H1 (cell line): ENCODE measurements at regions not wholly inside any gene's neighbourhood (a gene's known extent, or its start where the extent isn't known, plus 50 kb on each side); places are given as distances from the start of the nearest gene placed in this dataset.

Experiments
- CTCF ChIA-PET: fragments of 300-600 bp; sonication (Branson Sonifier 250); formaldehyde crosslinking; loops from one replicate; lab custom pipeline; 2021; ENCODE audit not compliant: partially characterized antibody; lab: Charles Lee
- POLR2A ChIA-PET: fragments of 300-600 bp; sonication (Branson Sonifier 250); formaldehyde crosslinking; loops from one replicate; lab custom pipeline; 2021; ENCODE audit warnings: inconsistent platforms; ENCODE audit not compliant: partially characterized antibody; lab: Charles Lee
- DNase-seq, 2 experiments: peaks; one replicate each; pipeline versions ENCODE4 v3.0.0 to v3.0.0-alpha.2; 2010 to 2022; ENCODE audit warnings: low spot score in 2 of 2, low read depth in 1 of 2, mixed read lengths in 1 of 2
- FAIRE-seq: peaks from 2 replicates; lab custom pipeline; 2011; peaks lifted over from hg19 to GRCh38; lab: Jason Lieb, UNC
- H2AFZ ChIP-seq: 2 replicates; pipeline ENCODE4 v1.8.1; 2012; ENCODE audit warnings: low read length, inconsistent platforms
- H2AK5ac ChIP-seq: 2 replicates; pipeline ENCODE4 v1.6.1; 2013; ENCODE audit warnings: low read depth, low read length
- H2BK120ac ChIP-seq: replicated peaks from 2 replicates; pipeline ENCODE3; 2013; ENCODE audit warnings: low read depth, low read length, inconsistent platforms
- H2BK12ac ChIP-seq: 2 replicates; pipeline ENCODE4 v1.6.1; 2013; ENCODE audit warnings: low read depth, low read length
- H2BK15ac ChIP-seq: 2 replicates; pipeline ENCODE4 v1.6.1; 2013; ENCODE audit warnings: low read length
- H2BK20ac ChIP-seq: 2 replicates; pipeline ENCODE4 v1.6.1; 2013; ENCODE audit warnings: low read length
- H2BK5ac ChIP-seq: 2 replicates; pipeline ENCODE4 v1.6.1; 2013; ENCODE audit warnings: low read depth, low read length
- H3K14ac ChIP-seq: 2 replicates; pipeline ENCODE4 v1.6.1; 2013; ENCODE audit warnings: inconsistent platforms; ENCODE audit not compliant: insufficient read length
- H3K18ac ChIP-seq: 2 replicates; pipeline ENCODE4 v1.6.1; 2013; ENCODE audit warnings: low read length; ENCODE audit errors: extremely low read depth
- H3K23ac ChIP-seq: 2 replicates; pipeline ENCODE4 v1.6.1; 2013; ENCODE audit warnings: inconsistent platforms; ENCODE audit not compliant: insufficient read length
- H3K23me2 ChIP-seq: 2 replicates; pipeline ENCODE4 v1.6.1; 2013; ENCODE audit warnings: low read depth, low read length
- H3K27ac ChIP-seq: 2 replicates; pipeline ENCODE4 v1.6.1; 2011; ENCODE audit warnings: low read depth, low read length, inconsistent platforms
- H3K27me3 ChIP-seq, 4 experiments: replicated peaks in 1 of 4; 1 replicate in 1 of 4; 2 replicates in 3 of 4; pipeline versions ENCODE4 v1.6.1 to v1.8.1; 2011 to 2013; ENCODE audit warnings: low read length in 3 of 4, mild to moderate bottlenecking in 3 of 4, inconsistent platforms in 2 of 4, mixed read lengths in 2 of 4, moderate library complexity in 1 of 4; ENCODE audit not compliant: control insufficient read depth in 3 of 4, insufficient read depth in 3 of 4; ENCODE audit errors: extremely low read depth in 1 of 4
- H3K36me3 ChIP-seq, 4 experiments: 2 replicates each; pipeline versions ENCODE4 v1.6.1 to v1.8.1; 2011 to 2013; ENCODE audit warnings: mild to moderate bottlenecking in 4 of 4, low read length in 3 of 4, moderate library complexity in 2 of 4, control low read depth in 1 of 4, inconsistent platforms in 1 of 4; ENCODE audit not compliant: insufficient read depth in 4 of 4, control insufficient read depth in 2 of 4
- H3K4ac ChIP-seq: replicated peaks from 2 replicates; pipeline ENCODE3; 2013; ENCODE audit warnings: low read length, low read depth, mixed read lengths, inconsistent platforms; ENCODE audit not compliant: insufficient read length
- H3K4me1 ChIP-seq, 4 experiments: replicated peaks in 1 of 4; 1 replicate in 1 of 4; 2 replicates in 3 of 4; pipeline versions ENCODE4 v1.6.1 to v1.8.1; 2011 to 2013; ENCODE audit warnings: low read length in 3 of 4, inconsistent platforms in 2 of 4, mixed read lengths in 1 of 4; ENCODE audit not compliant: insufficient read depth in 4 of 4, control insufficient read depth in 3 of 4
- H3K4me2 ChIP-seq, 2 experiments: 2 replicates each; pipeline versions ENCODE4 v1.6.1 to v1.8.1; 2011 to 2013; ENCODE audit warnings: low read depth in 2 of 2, low read length in 2 of 2, control low read depth in 1 of 2, inconsistent platforms in 1 of 2, mild to moderate bottlenecking in 1 of 2; ENCODE audit not compliant: insufficient read depth in 1 of 2
- H3K4me3 ChIP-seq, 4 experiments: fragments of 200-600, 300-600 bp in 1 of 4; sonication (generic), shearing (Covaris generic), sonication (Bioruptor Twin) in 1 of 4; 2 replicates each; pipeline versions ENCODE4 v1.5.1 to v1.8.1; 2011 to 2016; ENCODE audit warnings: low read length in 4 of 4, low read depth in 3 of 4, control low read depth in 2 of 4, inconsistent platforms in 2 of 4, mild to moderate bottlenecking in 2 of 4, mixed read lengths in 1 of 4, moderate library complexity in 1 of 4; ENCODE audit not compliant: insufficient read depth in 2 of 4; ENCODE audit errors: extremely low read depth in 1 of 4
- H3K56ac ChIP-seq: replicated peaks from 2 replicates; pipeline ENCODE3; 2013; ENCODE audit warnings: low read depth, mild to moderate bottlenecking, mixed read lengths, low read length, inconsistent platforms; ENCODE audit not compliant: insufficient read length
- H3K79me1 ChIP-seq: 2 replicates; pipeline ENCODE4 v1.6.1; 2013; ENCODE audit warnings: low read depth, low read length, control low read depth
- H3K79me2 ChIP-seq, 2 experiments: 2 replicates each; pipeline versions ENCODE4 v1.6.1 to v1.8.1; 2012 to 2013; ENCODE audit warnings: low read length in 2 of 2, mild to moderate bottlenecking in 2 of 2, inconsistent platforms in 1 of 2; ENCODE audit not compliant: insufficient read depth in 2 of 2, control insufficient read depth in 1 of 2
- H3K9ac ChIP-seq, 4 experiments: replicated peaks in 1 of 4; 1 replicate in 1 of 4; 2 replicates in 3 of 4; pipeline versions ENCODE4 v1.6.1 to v1.8.1; 2011 to 2013; ENCODE audit warnings: low read depth in 3 of 4, low read length in 3 of 4, control low read depth in 2 of 4, mild to moderate bottlenecking in 2 of 4, moderate library complexity in 2 of 4, inconsistent platforms in 1 of 4; ENCODE audit errors: extremely low read depth in 1 of 4
- H3K9me3 ChIP-seq, 2 experiments: 2 replicates each; pipeline versions ENCODE4 v1.6.1 to v1.8.1; 2012 to 2013; ENCODE audit warnings: mild to moderate bottlenecking in 2 of 2, moderate library complexity in 2 of 2, control low read depth in 1 of 2, inconsistent platforms in 1 of 2, low read depth in 1 of 2, low read length in 1 of 2, mixed read lengths in 1 of 2; ENCODE audit not compliant: insufficient read depth in 2 of 2
- H4K20me1 ChIP-seq, 2 experiments: replicated peaks in 1 of 2; 2 replicates each; pipeline versions ENCODE3 to v1.8.1; 2011 to 2013; ENCODE audit warnings: inconsistent platforms in 2 of 2, low read length in 2 of 2, mild to moderate bottlenecking in 1 of 2; ENCODE audit not compliant: insufficient read depth in 2 of 2, control insufficient read depth in 1 of 2
- H4K5ac ChIP-seq: 2 replicates; pipeline ENCODE4 v1.6.1; 2013; ENCODE audit warnings: low read length, low read depth, mixed read lengths, inconsistent platforms; ENCODE audit not compliant: insufficient read length
- H4K8ac ChIP-seq: 2 replicates; pipeline ENCODE4 v1.8.0; 2013; ENCODE audit warnings: mild to moderate bottlenecking, moderate library complexity, low read length, inconsistent platforms; ENCODE audit not compliant: insufficient read depth; ENCODE audit errors: extremely low read depth
- H4K91ac ChIP-seq: replicated peaks from 2 replicates; pipeline ENCODE3; 2013; ENCODE audit warnings: low read length, mixed read lengths, inconsistent platforms; ENCODE audit not compliant: insufficient read length
- CTCF ChIP-seq, 3 experiments: IDR thresholded peaks; 1 replicate in 2 of 3; 2 replicates in 1 of 3; pipeline versions ENCODE4 v1.5.1 to v1.6.1; 2011; ENCODE audit warnings: low read length in 3 of 3, mild to moderate bottlenecking in 3 of 3, inconsistent platforms in 2 of 3, low read depth in 1 of 3, moderate library complexity in 1 of 3; ENCODE audit not compliant: insufficient read depth in 1 of 3; ENCODE audit errors: control extremely low read depth in 1 of 3
- MAX ChIP-seq: IDR thresholded peaks from 2 replicates; pipeline ENCODE4 v1.6.1; 2012; ENCODE audit warnings: inconsistent platforms
- RAD21 ChIP-seq, 2 experiments: IDR thresholded peaks in 1 of 2; conservative IDR thresholded peaks in 1 of 2; 2 replicates each; pipeline ENCODE4 v1.6.1; 2011; ENCODE audit warnings: low read depth in 2 of 2, low read length in 2 of 2, improper control_type of control experiment in 1 of 2, inconsistent platforms in 1 of 2, mild to moderate bottlenecking in 1 of 2, moderate library complexity in 1 of 2
- WGBS, 2 experiments: shearing (Covaris generic) in 1 of 2; methylation state at CpG; one replicate each; pipeline versions ENCODE4 v1.1.6 to v1.1.7; 2013 to 2015; ENCODE audit warnings: low lambda C conversion rate in 2 of 2, mixed read lengths in 2 of 2, inconsistent platforms in 1 of 2, low coverage in 1 of 2, missing lambda C conversion rate in 1 of 2; ENCODE audit not compliant: insufficient replicate concordance in 2 of 2, insufficient coverage in 1 of 2, insufficient read length in 1 of 2; ENCODE audit errors: extremely low coverage in 1 of 2, missing lambda C conversion rate in 1 of 2; 5-methylcytosine and 5-hydroxymethylcytosine counted together

- no peak overlapping the region for H4K91ac ChIP-seq
- H2BK15ac ChIP-seq: no peak overlapping the region
- no peaks in the 10 kb centered on the region for H3K79me1 ChIP-seq
- no peak overlapping the region for H2BK20ac ChIP-seq
- no peak overlapping the region; the same call in 1 of the 2 replicates for H4K8ac ChIP-seq
- no peak overlapping the region for H2BK120ac ChIP-seq
- no peaks in the 10 kb centered on the region for H4K20me1 ChIP-seq
- peaks cover 0 to 1% (median 0%) of the 10 kb centered on the region in 4 experiments; a peak in 2 of 7 replicates for H3K4me1 ChIP-seq
- H2BK12ac ChIP-seq: no peak overlapping the region
- no peak overlapping the region for H3K23ac ChIP-seq
- CTCF ChIA-PET: interaction anchor here (0.8 to 3.9 kb wide), 18 partner anchors 9 to 493 kb away, joined by 3 to 14 read pairs (median 3); partner anchors contain the start of gene RTL1
- no peaks in the 10 kb centered on the region for H3K9me3 ChIP-seq
- H3K14ac ChIP-seq: no peak overlapping the region
- H3K79me2 ChIP-seq: no peaks in the 10 kb centered on the region
- H3K4me3 ChIP-seq: no peak overlapping the region
- WGBS, 2 experiments: 65% methylated on average over 16 of the region's 18 CpGs; no CpG with 5 or more reads in 1 of the 2 experiments
- POLR2A ChIA-PET: no interaction called here
- 0 out of 2 replicates have a peak overlapping the region, but pooled peaks have one; percentile 15 for H2AFZ ChIP-seq
- no peak overlapping the region for H2BK5ac ChIP-seq
- DNase-seq (peak in 1 of 2 experiments; percentile 80), FAIRE-seq (no peak)
- H3K56ac ChIP-seq: no peak overlapping the region
- H3K27me3 ChIP-seq: no peaks in the 10 kb centered on the region
- H3K36me3 ChIP-seq: no peaks in the 10 kb centered on the region
- no peak overlapping the region; the same call in 1 of the 2 replicates for H3K18ac ChIP-seq
- H3K27ac ChIP-seq: no peak overlapping the region
- TF ChIP-seq CTCF (IDR thresholded peaks at IDR 0.05; ENCODE audit: control extremely low read depth in 1 of 3, insufficient read depth in 1 of 3, low read depth in 1 of 3, low read length in 3 of 3) (peak; percentile 68 to 82 (median 79)), RAD21 (IDR thresholded peaks at IDR 0.05 in 1 of 2, conservative IDR thresholded peaks at IDR 0.05 in 1 of 2; ENCODE audit: low read depth in 2 of 2, low read length in 2 of 2) (peak; percentile 53 to 71), MAX (no peak; the same call in 1 of the 2 replicates)
- no peak overlapping the region for H2AK5ac ChIP-seq
- H3K4me2 ChIP-seq: no peak overlapping the region
- no peak overlapping the region for H3K9ac ChIP-seq
- no peak overlapping the region for H3K4ac ChIP-seq
- no peaks in the 10 kb centered on the region; the same call in 1 of the 2 replicates for H3K23me2 ChIP-seq
- H4K5ac ChIP-seq: no peak overlapping the region
These were observed 180.3 kb upstream of the RTL1 start for GRCh38 chr14:101083564-101084435.
